Putamen (tissue), 1 donor: ENCODE measurements at regions not wholly inside any gene's neighbourhood (a gene's known extent, or its start where the extent isn't known, plus 50 kb on each side); places are given as distances from the start of the nearest gene placed in this dataset.

ENCODE experiments used
- DNase-seq: peaks from one replicate; pipeline ENCODE4 v3.0.0-alpha.2; 2016; ENCODE audit warnings: low spot score

DNA sequence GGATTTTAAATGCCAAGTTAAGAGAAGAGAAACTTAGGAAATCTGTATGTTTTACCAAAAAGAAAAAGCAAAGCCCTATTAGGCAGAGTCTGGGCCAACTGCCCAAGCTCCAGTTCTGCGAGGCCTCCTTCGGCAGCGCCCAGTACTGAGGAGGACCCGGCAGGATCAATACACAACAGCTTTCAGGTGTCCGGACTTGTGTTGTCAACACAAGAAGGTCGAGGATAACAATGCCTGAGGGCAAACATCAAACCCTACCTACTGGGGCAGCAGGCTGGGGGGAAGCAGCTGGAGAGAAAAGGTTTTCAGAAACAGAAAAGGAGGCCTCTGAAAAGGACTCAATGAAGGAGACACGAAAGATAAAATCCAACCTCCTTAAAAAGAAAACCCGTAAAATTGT is 98.1 kb upstream of the GJB5 start:
- no peak for DNase-seq

DNA sequence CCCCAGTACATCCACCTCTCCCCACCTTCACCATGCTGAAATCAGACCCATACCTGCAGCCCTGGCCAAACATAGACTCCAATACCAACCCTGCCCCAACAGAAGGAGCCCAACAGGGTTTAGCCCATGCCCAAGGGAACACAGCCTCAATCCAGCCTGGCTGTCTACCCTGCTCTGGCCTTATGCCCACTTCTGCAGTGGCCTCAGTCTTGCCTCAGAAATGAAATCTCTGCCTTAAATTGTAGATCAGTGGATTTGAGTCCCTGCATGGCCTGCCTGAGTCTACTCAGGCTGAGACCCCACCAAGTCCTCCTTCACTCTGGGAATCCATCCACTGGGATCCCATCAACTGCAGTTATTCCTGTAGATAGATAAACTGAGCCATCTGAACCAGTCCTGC is 97.6 kb upstream of the GJB5 start:
- no peak for DNase-seq

DNA sequence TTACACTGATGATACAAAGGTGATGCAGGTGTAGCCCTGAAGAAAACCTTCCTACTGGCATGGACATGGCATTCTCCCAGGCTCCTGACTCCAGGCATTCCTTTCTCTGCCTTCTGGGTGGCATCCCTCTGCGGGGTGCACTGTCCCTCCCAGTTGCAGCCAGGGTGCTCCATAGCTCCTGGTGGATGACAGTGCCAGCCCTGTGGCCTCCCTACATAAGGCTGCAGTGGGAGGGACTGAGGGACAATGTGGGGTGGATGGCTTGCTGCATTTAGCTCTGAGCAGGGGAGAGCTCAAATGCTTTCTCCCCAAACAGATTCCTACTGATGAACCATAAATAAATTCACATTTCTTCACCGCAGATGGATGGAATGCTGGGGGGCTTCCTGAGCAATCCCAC is 97.0 kb upstream of the GJB5 start:
- DNase-seq: no peak

DNA sequence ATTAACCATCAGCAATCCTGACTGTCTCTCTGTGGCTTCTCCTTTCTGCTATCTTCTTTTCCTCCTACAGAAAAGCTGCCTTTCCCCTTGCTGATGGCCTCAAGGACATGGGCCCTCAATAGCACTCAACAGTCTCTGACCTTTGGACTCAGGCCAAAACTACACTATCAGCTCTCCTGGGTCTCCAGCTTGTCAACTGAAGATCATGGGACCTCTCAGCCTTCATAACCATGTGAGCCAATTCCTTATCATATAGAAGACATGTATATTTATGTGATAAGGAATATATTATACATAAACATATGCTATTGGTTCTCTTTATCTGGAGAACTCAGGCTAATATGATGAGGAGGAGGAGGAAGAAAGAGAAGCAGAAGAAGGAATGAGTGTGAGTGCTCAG is 91.8 kb upstream of the GJB5 start:
- DNase-seq: no peak

DNA sequence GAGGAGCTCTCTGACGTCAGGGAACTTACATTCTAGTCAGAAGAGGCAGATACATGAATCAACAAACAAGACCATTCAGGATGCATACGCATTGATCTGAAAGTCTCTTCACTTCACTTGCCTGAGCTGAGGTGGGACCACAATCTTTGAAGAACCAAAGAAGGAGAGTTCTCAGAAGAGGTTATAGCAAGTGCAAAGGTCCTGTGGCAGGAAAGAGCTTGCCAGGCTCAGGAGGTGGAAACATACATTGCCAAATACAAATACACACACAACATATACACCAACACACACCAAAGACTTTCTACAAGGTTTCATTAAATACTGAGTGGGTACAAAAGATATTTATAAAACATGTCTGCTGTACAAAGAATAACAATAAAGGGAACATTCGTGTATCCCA is 86.8 kb upstream of the GJB5 start:
- DNase-seq: no peak

DNA sequence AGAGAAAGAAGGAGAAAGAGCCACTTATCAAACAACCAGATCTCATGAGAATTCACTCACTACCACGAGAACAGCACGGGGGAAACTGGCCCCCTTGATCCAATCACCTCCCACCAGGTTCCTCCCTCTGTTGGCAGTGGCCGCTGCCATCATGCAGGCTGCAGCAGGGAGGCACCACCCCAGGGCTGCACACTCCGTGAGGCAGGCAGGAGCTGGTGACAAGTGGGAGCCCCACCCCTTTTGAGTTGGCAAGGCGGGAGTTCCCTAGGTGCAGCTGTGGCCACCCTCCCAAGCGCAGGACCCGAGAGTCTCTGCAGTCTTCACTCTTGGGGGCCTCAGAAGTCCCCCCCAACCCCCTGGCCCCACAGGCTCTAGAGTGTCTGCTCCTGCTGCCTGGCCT is 83.9 kb upstream of the GJB5 start:
- no peak for DNase-seq

DNA sequence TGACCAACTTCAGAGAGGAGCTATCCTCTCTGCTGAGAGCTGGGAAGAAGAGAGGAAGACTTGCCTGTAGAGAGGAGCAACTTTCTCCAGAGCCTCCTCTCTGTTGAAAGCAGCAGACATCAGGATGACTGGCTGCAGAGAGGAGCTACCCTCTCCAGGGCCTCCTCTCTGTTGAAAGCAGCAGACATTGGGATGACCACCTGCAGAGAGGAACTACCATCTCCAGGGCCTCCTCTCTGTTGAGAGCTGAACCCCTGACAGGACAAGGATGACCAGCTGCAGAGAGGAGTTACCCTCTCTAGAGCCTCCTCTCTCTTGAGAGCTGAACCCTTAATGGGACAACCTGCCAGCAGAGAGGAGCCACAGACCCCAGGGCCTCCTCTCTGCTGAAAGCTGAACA is 83.0 kb upstream of the GJB5 start:
- DNase-seq: no peak

DNA sequence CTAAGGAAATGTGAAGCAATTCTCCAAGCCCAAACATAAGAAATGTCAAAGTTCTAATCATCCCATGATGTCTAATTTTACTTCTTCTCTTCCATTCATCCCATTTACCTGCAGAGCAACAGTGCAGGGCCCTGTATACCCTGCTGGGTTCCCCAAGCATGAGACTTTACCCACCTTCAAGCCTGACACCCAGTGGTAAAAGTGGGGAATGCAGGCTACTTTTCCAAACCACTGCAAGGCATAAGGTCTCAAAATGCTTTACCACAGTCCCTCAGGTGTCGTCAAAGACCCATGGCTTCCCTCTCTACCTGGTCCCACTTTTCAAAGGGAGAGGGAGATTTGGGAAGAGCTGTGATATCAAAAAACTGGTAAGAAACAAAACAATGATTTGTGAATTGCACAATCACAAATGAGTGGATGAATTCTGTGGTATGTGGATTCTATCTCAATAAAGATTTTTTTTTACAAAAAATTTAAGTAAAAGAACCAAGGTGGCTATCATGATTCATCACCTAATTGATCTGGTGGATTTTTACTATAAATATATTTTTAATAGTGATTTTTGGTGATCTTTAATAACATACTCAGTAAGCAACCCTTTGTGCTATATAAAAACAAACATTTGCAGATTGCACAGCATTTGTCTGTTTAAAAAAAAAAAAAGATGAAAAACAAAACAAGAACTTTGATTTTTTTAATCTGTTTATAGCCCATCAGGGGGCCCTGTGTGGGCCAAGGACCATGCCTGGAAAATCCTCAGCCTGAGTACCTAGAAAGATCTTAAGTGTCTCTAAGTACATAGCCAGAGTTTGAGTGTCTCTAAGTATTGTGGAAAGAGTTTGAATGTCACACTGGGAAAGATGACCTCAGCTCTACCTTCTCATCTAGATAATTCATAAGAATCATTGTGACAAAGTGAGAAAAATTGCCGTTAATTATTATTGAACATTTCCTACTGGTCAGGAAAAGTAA is 73.1 kb upstream of the GJB5 start:
- peak; percentile 48 for DNase-seq

DNA sequence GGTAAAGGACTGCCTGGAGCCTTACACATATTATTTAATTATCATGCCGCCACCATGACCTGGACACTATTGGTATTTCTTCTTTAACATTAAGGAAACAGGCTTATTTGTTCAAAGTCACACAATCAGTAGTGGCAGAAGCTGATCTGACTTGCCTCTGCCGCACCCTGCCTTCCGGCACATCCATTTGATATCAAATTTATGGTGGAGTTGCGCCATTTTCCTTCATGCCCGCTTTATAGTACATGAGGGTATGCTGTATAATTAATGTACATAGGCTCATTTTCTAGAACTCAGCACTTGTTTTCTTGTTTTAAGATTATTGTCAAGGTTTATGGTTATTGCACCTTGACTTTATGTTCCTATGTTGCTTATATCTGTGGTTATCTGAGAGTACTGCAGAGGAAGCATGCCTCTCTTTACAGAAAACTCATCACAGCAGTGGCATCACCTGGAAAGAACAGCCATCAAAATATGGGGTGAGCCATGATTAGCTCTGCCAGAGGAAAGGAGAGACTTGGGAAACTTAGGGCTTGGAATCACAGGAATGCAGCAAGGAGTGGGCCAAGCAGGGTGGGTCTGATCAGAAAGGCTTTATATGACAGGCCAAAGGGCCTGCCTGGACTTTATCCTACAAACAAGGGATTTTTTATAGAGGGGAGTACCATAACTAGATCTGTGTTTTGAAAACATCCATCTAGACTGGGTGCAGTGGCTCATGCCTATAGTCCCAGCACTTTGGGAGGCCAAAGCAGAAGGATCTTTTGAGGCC is 72.2 kb upstream of the GJB5 start:
- DNase-seq: no peak

DNA sequence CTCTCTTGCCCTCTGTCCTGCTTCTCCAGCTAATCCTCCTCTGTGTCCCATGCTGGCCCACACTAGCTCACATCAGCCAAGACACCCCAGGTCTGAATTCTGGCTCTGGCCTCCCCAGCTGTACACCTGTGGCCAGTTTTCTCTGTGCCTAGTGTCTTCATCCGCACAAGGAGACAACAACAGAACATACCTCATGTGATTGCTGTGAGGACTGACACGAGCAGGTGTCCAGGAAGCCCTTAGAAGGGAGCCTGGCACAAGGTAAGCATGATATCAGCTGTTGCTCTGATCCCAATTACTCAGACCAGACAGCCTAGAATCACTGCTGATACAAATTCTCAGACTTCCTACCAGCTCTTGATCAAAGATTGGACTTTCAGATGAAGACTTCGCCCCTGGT is 71.2 kb upstream of the GJB5 start:
- no peak for DNase-seq

DNA sequence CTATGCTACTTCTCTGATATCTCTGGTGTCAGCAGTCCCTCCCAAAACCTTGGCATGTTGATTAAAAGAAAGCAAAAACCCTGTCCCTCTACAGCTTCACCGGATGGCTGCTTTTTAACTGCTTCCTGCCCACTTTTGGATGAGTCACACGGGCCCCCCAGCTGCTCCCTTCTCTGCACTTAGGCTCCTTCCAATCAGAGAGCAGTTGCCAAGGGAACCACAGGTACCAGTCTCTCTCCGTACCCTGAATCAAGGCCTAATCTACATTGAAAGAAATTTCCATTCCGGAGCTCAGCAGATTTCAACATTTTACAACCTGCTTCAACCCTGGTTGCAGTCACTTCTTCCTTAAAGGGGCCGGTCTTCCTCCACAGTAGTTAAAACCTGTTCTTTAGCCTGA is 70.6 kb upstream of the GJB5 start:
- peak; percentile 76 for DNase-seq

DNA sequence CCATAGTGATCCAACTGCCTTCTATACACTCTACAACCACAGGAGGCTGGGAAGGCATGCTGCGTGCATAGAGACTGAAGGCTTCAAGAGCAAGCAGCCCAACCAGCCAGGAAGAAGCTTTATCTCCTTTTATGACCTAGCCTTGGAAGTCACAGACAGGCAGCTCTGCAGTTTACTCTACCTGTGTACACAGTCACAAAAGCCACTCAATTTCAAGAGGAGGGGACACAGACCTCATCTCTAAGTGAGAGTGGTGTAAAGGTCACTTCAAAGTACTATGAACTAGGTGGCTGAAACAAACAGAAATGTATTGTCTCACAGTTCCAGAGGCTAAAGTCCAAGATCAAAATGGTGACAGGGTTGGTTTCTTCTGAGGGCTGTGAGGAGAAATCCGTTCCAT is 69.6 kb upstream of the GJB5 start:
- DNase-seq: no peak

DNA sequence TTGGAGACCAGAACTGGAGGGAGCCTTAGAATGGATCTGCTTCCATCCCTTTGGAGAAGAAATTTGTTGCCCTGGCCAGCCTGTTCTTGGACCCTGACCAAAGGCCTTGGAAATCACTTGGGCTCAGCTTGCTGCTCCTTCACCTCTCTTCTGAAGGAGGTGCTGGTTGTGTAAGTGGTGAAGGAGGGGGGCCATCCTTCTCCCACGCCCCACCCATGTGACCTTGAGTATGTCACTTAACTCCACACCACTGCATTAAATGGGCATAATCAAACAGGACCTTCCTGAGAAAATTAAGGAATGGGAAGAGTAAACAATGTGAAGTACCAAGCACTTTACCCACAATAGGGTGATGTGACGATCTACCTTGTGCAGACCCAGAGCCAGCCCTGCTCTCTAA is 68.3 kb upstream of the GJB5 start:
- DNase-seq: no peak

DNA sequence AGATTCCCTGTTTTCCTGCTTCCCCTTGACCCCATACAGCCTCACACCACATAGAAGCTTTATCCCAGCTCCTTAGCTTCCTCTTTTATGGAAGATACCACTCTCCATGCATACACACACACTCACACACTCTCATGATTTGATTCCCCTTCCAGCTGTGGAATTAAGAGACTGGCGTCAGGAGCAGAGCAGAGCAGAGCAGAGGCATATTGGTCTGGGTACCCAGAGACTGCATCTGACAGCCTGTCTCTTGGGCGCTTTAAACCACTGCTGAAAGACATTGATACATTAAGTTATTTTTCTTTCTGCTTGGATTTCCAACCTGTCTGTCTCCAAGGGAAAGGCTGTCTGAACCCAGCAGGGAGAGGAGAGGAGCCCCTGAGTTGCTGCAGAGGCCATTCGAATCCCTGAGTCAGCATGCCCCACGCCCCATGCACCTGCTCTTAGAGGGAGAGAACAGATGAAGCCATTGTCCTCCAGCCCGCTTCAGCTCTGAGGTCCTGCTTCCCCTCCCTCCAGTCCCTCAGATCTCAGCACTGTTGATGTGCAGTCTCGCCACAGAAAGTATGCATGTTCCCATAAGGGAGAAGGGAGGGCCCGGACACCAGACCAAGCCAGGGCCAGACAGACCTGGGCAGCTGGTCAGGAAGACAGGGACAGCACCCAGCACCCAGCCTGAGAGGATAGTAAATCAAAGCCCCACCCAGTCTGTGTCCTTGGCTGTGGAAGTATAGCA is 66.7 kb upstream of the GJB5 start:
- no peak for DNase-seq

DNA sequence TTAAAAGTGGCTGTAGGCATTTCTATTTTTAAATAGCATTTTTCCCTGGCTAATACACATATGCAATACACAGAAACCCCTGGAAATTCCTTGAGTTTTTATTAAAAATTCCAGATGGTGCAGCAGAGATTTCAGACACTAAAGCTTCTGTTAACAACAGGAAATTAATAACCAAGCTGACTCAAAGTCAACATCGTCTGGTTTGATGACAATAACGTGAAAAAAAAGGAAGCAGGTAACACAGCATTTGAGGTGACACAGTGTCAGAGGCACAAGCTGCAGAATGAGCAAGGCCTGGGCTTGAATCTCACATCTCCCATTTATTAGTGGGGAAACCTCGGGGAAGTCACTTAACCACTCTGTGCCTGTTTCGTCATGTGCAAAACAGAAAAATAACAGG is 64.6 kb upstream of the GJB5 start:
- DNase-seq: no peak

DNA sequence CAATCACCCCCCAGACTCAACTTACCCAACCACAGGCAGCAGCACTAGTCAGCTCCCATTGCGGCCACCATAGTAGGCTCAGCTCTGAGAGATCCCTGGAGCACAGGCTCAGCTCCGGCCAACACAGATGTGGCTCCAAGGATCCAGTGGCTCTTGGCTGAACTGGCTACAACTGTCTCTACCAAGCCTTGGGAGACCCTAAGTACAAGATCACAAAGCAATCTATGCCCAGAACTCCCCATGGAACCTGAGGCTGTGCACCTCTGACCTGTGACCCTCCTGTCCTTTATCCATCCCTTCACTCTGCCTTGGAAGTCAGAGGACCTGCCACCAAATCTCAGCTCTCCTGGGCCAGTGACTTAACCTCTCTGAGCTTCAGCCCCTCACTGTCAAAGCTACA is 61.8 kb upstream of the GJB5 start:
- DNase-seq: no peak

DNA sequence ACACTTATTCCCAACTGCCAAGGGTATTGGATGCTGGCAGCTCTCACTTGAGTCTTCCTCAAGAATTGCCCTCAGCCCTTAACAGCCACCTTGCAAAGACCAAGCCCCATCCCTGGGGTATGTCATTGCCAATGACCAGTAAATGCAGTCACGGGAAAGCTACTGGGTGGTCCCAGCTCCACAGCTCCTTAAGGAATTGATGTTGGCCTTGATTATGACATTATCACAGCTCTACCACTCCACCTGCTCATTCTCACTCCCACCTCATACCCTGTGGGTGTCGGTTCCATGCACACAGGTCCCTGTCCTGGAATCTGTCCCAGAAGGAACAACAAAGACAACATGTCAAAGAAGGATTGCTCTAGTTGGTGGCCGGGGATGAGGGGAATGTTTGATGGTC is 60.5 kb upstream of the GJB5 start:
- DNase-seq: no peak

DNA sequence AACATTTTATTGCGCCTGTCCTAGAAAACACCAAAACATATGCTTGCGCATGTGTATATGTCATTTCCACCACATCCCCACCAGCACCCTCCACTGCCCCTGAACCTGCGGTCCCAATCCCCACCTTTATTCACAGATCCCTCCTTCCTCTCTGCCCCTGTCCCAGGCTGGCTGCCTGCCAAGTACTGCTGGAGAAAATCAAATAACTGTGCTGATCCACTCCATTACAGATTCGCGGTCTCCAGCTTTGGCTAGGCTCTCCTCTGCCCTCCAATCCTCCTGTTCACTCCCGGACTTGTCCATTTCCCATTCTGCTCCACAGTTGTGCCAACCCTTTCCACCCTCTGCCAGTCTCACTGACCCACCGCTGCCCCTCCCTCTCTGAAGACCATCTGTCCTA is 59.3 kb upstream of the GJB5 start:
- DNase-seq: no peak

DNA sequence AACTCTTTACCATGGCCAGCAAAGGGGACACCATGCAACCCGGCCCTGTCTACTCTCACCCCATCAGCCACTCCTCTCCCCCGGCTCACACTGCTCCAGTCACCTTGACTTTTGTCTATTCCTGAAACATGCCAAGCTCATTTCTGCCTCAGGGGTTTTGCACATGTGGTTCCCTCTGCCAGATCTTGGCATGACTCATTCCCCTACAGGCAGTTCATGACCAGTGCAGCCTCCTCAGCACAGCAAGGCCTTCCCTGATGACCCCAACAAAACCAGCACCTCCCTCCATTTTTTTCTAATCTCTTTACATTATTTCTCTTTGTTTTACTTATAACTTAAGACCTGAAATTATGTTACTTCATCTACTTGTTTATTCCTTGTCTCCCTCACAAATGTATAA is 58.6 kb upstream of the GJB5 start:
- no peak for DNase-seq

DNA sequence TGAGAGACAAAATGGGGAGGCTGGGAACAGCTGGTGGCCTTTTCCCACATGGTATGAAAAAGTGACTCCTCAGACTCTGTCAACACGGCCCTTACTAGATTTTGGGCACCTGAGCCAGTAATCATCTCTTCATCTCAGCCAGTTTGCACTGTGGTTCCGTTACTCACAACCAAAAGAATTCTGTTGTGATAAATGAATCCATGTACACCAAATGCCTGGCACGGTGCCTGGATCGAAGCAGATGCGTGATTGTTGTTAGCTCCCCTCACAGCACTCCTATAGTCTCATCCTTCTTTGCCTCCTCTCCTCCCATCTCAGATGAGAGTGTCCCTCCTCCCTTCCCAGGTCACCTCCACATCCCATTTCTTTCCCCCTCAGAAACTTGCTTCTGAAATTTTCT is 57.9 kb upstream of the GJB5 start:
- DNase-seq: no peak

DNA sequence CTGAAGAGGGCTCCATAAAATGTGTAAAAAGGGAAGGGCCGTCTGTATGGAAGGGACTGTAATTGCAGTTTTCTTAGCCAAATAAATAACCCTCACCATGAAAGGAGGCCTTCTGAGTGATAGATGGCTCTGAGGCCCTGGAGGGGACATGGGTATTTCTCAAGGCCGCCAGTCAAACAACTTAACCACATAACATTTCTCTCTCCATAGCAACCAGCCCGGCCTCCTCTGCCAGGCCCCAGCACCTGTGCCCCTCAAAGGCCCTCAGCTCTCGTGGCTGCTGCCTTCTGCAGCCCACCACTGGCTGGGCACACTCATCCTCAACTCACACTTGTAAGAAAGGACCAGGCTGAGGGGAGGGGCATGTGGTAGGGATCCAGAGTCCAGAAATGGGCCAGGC is 57.0 kb upstream of the GJB5 start:
- DNase-seq: no peak

DNA sequence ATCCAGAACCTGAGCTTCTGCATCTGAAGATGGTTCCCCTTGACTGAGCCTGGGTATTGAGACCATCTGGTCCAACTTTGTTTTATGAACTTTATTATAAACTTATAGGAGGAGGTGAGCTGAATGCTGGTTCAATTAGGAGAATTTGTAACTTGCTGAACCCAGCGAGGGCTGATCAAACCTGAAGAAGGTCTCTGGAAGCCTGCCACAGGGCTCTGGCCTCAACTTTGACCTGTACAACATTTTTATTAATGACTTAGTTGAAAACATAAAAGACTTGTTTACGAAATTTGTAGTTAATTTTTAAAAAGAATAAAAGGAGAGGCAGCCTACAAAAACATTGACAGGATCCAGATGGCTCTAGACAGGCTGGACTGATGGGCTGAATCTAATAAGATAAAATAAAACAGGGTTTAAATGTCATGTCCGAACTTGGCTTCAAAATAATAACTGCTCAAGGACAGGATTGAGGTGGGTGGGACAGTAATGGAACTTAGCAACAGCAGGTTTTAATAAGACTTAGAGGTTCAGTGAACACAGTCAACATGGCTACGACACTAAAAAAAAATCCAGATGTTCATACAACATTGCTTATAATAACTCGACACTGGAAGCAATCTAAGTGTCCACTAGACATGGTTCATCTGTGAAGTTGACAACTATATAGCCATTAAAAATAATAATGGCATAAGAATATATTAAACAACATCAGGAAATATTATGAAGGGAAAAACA is 53.4 kb upstream of the GJB5 start:
- DNase-seq: no peak
